MCF 10A (cell line): ENCODE measurements at regions not wholly inside any gene's neighbourhood (a gene's known extent, or its start where the extent isn't known, plus 50 kb on each side); places are given as distances from the start of the nearest gene placed in this dataset.

Source experiments
- BruUV-seq: library from RNA; stranded (reverse); fragments of 400-500 nt; replicated peaks from 2 replicates; lab custom pipeline; 2021; lab: Mats Ljungman, UMichigan
- CTCF ChIA-PET: fragments of 300-600 bp; sonication (Branson Sonifier 250); formaldehyde crosslinking; extraction: SDS; loops from one replicate; lab custom pipeline; 2021; ENCODE audit warnings: antibody characterized with exemption, inconsistent platforms; lab: Yijun Ruan, JAX
- POLR2A ChIA-PET: fragments of 300-600, 350-650 bp; sonication (Branson Sonifier 250); formaldehyde crosslinking; extraction: SDS; loops from one replicate; lab custom pipeline; 2020; ENCODE audit warnings: antibody characterized with exemption, inconsistent platforms; lab: Yijun Ruan, JAX
- DNase-seq: peaks from one replicate; pipeline ENCODE4 v3.0.0-alpha.2; 2018; ENCODE audit not compliant: unreplicated experiment
- H3K27ac Mint-ChIP-seq: one replicate; pipeline ENCODE4 v1.8.0; 2022; ENCODE audit warnings: mild to moderate bottlenecking, low read depth, mixed read lengths; ENCODE audit not compliant: unreplicated experiment
- H3K27me3 Mint-ChIP-seq: one replicate; pipeline ENCODE4 v1.8.0; 2022; ENCODE audit warnings: mixed read lengths; ENCODE audit not compliant: insufficient read depth, unreplicated experiment
- H3K36me3 Mint-ChIP-seq: one replicate; pipeline ENCODE4 v1.8.0; 2022; ENCODE audit warnings: mild to moderate bottlenecking, moderate library complexity, mixed read lengths; ENCODE audit not compliant: insufficient read depth, unreplicated experiment
- H3K4me1 Mint-ChIP-seq: one replicate; pipeline ENCODE4 v1.8.0; 2022; ENCODE audit warnings: mixed read lengths; ENCODE audit not compliant: insufficient read depth, unreplicated experiment
- H3K4me3 Mint-ChIP-seq: one replicate; pipeline ENCODE4 v1.8.0; 2022; ENCODE audit warnings: mild to moderate bottlenecking, moderate library complexity, mixed read lengths; ENCODE audit not compliant: unreplicated experiment
- H3K9me3 Mint-ChIP-seq: one replicate; pipeline ENCODE4 v1.8.0; 2022; ENCODE audit warnings: mixed read lengths; ENCODE audit not compliant: unreplicated experiment
- CTCF ChIP-seq: fragments of 200-600 bp; IDR thresholded peaks from one replicate; pipeline ENCODE4 v1.8.0; 2022; ENCODE audit warnings: antibody characterized with exemption, mild to moderate bottlenecking; ENCODE audit not compliant: unreplicated experiment
- intact Hi-C: fragments of 100-400 bp; cut with micrococcal nuclease; formaldehyde crosslinking; loops from 2 replicates; pipeline ENCODE4 v1.14.1; 2022

GRCh38 chr9:1880038-1880565, 135.0 kb upstream of the SMARCA2 start:
- no peaks in the 10 kb centered on the region for H3K27me3 Mint-ChIP-seq
- POLR2A ChIA-PET: no interaction called here
- no peak overlapping the region for H3K4me3 Mint-ChIP-seq
- no peak overlapping the region for H3K27ac Mint-ChIP-seq
- BruUV-seq: no TSS peak
- CTCF ChIA-PET: interaction anchor here (1.0 kb wide), 1 partner anchor 61 kb away, joined by 3 read pairs; no protein-coding TSS in a partner anchor
- H3K36me3 Mint-ChIP-seq: no peaks in the 10 kb centered on the region
- DNase-seq: no peak
- TF ChIP-seq CTCF: no peak
- no peaks in the 10 kb centered on the region for H3K4me1 Mint-ChIP-seq
- no peaks in the 10 kb centered on the region for H3K9me3 Mint-ChIP-seq
- intact Hi-C loops: no loop called here

GRCh38 chr9:1881708-1882295, 133.3 kb upstream of the SMARCA2 start:
- TF ChIP-seq CTCF: no peak
- Mint-ChIP-seq H3K27ac (no peak overlapping the region), H3K9me3 (no peaks in the 10 kb centered on the region), H3K4me3 (no peak overlapping the region), H3K27me3 (peaks cover 10% of the 10 kb centered on the region), H3K36me3 (no peaks in the 10 kb centered on the region), H3K4me1 (no peaks in the 10 kb centered on the region)
- CTCF ChIA-PET: interaction anchor here (0.6 kb wide), 1 partner anchor 1197 kb away, joined by 3 read pairs; no protein-coding TSS in a partner anchor
- DNase-seq: peak; percentile 5
- intact Hi-C loops: no loop called here
- BruUV-seq: no TSS peak
- POLR2A ChIA-PET: no interaction called here

GRCh38 chr9:1882711-1883403, 132.3 kb upstream of the SMARCA2 start:
- no peaks in the 10 kb centered on the region for H3K36me3 Mint-ChIP-seq
- POLR2A ChIA-PET: no interaction called here
- H3K9me3 Mint-ChIP-seq: no peaks in the 10 kb centered on the region
- no peaks in the 10 kb centered on the region for H3K4me1 Mint-ChIP-seq
- CTCF ChIA-PET: interaction anchor here (0.6 to 1.0 kb wide), 4 partner anchors 8 to 1196 kb away, joined by 3 to 4 read pairs (median 3); no protein-coding TSS in a partner anchor
- BruUV-seq: no TSS peak
- no peak for DNase-seq
- intact Hi-C loops: no loop called here
- TF ChIP-seq CTCF: no peak
- H3K27me3 Mint-ChIP-seq: peaks cover 21% of the 10 kb centered on the region
- H3K4me3 Mint-ChIP-seq: no peak overlapping the region
- no peak overlapping the region for H3K27ac Mint-ChIP-seq

- intact Hi-C loops: no loop called here
- CTCF ChIA-PET: no interaction called here
- no peaks in the 10 kb centered on the region for H3K4me1 Mint-ChIP-seq
- no peak overlapping the region for H3K4me3 Mint-ChIP-seq
- no peak for DNase-seq
- H3K9me3 Mint-ChIP-seq: no peaks in the 10 kb centered on the region
- POLR2A ChIA-PET: no interaction called here
- no TSS peak for BruUV-seq
- H3K27ac Mint-ChIP-seq: no peak overlapping the region
- H3K27me3 Mint-ChIP-seq: peaks cover 47% of the 10 kb centered on the region
- no peak for TF ChIP-seq CTCF
- H3K36me3 Mint-ChIP-seq: no peaks in the 10 kb centered on the region
Observed at GRCh38 chr9:1890201-1890600, 124.9 kb upstream of the SMARCA2 start.
